ENCODE measurements at regions not wholly inside any gene's neighbourhood (a gene's known extent, or its start where the extent isn't known, plus 50 kb on each side); places are given as distances from the start of the nearest gene placed in this dataset.

DNA sequence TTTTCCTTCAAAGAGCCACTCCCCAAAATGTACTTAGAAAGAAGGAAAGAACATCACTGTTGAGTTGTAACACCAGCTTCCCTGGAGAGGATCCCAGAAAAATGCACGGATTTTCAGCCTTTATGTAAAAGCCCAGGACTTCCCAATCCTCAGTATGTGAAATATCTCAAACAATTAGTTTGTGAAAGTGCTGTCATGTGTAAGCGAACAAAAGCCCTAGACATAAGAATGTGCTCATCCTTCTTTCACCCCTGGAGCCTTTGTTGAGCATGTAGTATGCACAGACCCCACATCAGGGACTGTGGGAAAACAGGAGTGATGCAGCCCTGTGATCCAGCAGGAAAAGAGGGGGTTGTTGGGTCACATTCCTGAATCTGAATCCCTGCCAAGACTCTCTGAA lies 441.4 kb upstream of the ZNF507 start:
- POLR2A ChIA-PET (ENCODE audit: low non-redundant PET), result no interaction called here
- DNase-seq (ENCODE audit: low spot score), result no peak
- CTCF ChIA-PET, result no interaction called here
- H3K27ac ChIP-seq, result no peak overlapping the region
- no peak for TF ChIP-seq CTCF (conservative IDR thresholded peaks at IDR 0.05; ENCODE audit: low read depth)

GRCh38 chr19:31906111-31906871 lies 439.1 kb upstream of the ZNF507 start:
- POLR2A ChIA-PET (ENCODE audit: low non-redundant PET), result no interaction called here
- CTCF ChIA-PET, result interaction anchor here (0.6 kb wide), 1 partner anchor 604 kb away, joined by 3 read pairs; no protein-coding TSS in a partner anchor
- no peak for TF ChIP-seq CTCF (conservative IDR thresholded peaks at IDR 0.05; ENCODE audit: low read depth)
- H3K27ac ChIP-seq, result no peak overlapping the region
- DNase-seq (ENCODE audit: low spot score), result no peak

GRCh38 chr19:31907661-31908060 lies 437.7 kb upstream of the ZNF507 start:
- CTCF ChIA-PET, result no interaction called here
- no peak for TF ChIP-seq CTCF (conservative IDR thresholded peaks at IDR 0.05; ENCODE audit: low read depth)
- H3K27ac ChIP-seq, result no peak overlapping the region
- POLR2A ChIA-PET (ENCODE audit: low non-redundant PET), result no interaction called here
- no peak for DNase-seq (ENCODE audit: low spot score)

DNA sequence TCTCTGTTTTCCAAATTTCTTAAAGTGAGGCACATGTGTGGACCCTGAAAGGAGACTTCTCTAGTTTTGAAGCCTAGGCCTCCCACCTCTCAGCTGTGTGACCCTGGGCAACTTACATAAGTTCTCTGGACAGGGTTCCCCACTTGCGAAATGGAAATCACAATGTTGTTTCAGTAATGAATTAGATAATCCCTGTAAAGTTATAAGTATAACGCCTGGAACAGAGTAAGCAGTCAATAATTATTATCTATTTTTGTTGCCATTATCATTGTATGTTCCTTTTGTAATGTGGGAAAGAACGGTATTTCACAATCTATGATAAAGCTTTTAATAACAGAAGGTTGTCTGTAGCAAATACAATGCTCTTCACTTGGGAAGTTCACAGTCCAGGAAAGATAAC lies 437.3 kb upstream of the ZNF507 start:
- ChIA-PET CTCF (no interaction called here), POLR2A (ENCODE audit: low non-redundant PET) (no interaction called here)
- no peak overlapping the region for H3K27ac ChIP-seq
- DNase-seq (ENCODE audit: low spot score), result no peak
- TF ChIP-seq CTCF (conservative IDR thresholded peaks at IDR 0.05; ENCODE audit: low read depth), result no peak

- no peak overlapping the region for H3K27ac ChIP-seq
- no peak for TF ChIP-seq CTCF (conservative IDR thresholded peaks at IDR 0.05; ENCODE audit: low read depth)
- DNase-seq (ENCODE audit: low spot score), result no peak
- ChIA-PET CTCF (no interaction called here), POLR2A (ENCODE audit: low non-redundant PET) (no interaction called here)
Observed at GRCh38 chr19:31908496-31909225, 436.7 kb upstream of the ZNF507 start.

GRCh38 chr19:31910224-31910623 lies 435.2 kb upstream of the ZNF507 start:
- no peak overlapping the region for H3K27ac ChIP-seq
- CTCF ChIA-PET, result no interaction called here
- no peak for DNase-seq (ENCODE audit: low spot score)
- POLR2A ChIA-PET (ENCODE audit: low non-redundant PET), result no interaction called here
- TF ChIP-seq CTCF (conservative IDR thresholded peaks at IDR 0.05; ENCODE audit: low read depth), result no peak
